NCI-H460 (cell line): ENCODE measurements at regions not wholly inside any gene's neighbourhood (a gene's known extent, or its start where the extent isn't known, plus 50 kb on each side); places are given as distances from the start of the nearest gene placed in this dataset.
"Not testable (repeated sequence)": the region's sequence is repeated elsewhere in the genome, so short reads cannot be mapped to it uniquely, and the experiment has no call there.

Experiments used
- DNase-seq: peaks from one replicate; pipeline ENCODE4 v3.0.0-alpha.2; 2016; ENCODE audit warnings: low read depth; ENCODE audit errors: extremely low read depth

GRCh38 chr7:82501346-82501745 is 57.8 kb upstream of the CACNA2D1 start:
- DNase-seq: no peak

GRCh38 chr7:82499546-82499945 is 56.0 kb upstream of the CACNA2D1 start:
- not testable (repeated sequence) for DNase-seq

- no peak for DNase-seq
Observed at GRCh38 chr7:82494420-82494819, 50.8 kb upstream of the CACNA2D1 start.
